ENCODE measurements at regions not wholly inside any gene's neighbourhood (a gene's known extent, or its start where the extent isn't known, plus 50 kb on each side); places are given as distances from the start of the nearest gene placed in this dataset.
"Not testable (repeated sequence)": the region's sequence is repeated elsewhere in the genome, so short reads cannot be mapped to it uniquely, and the experiment has no call there.

GRCh38 chr13:84823528-84823927 is 941.3 kb upstream of the SLITRK1 start:
- no peak for DNase-seq

GRCh38 chr13:84821261-84821660 is 939.0 kb upstream of the SLITRK1 start:
- DNase-seq, result peak; percentile 13

GRCh38 chr13:84816567-84817105 is 934.4 kb upstream of the SLITRK1 start:
- no peak for DNase-seq

- no peak for DNase-seq
These were observed 930.5 kb upstream of the SLITRK1 start for GRCh38 chr13:84812789-84813188.

GRCh38 chr13:84812078-84812477 is 929.8 kb upstream of the SLITRK1 start:
- DNase-seq, result no peak

GRCh38 chr13:84810781-84811180 is 928.5 kb upstream of the SLITRK1 start:
- DNase-seq, result no peak

- no peak for DNase-seq
These were observed 919.8 kb upstream of the SLITRK1 start for GRCh38 chr13:84802073-84802472.

GRCh38 chr13:84784443-84785153 is 902.3 kb upstream of the SLITRK1 start:
- DNase-seq, result no peak

GRCh38 chr13:84777316-84777715 is 895.0 kb upstream of the SLITRK1 start:
- no peak for DNase-seq

- DNase-seq, result no peak
These were observed 894.3 kb upstream of the SLITRK1 start for GRCh38 chr13:84776593-84776992.

- DNase-seq, result not testable (repeated sequence)
These were observed 893.6 kb upstream of the SLITRK1 start for GRCh38 chr13:84775920-84776319.

- no peak for DNase-seq
These were observed 891.8 kb upstream of the SLITRK1 start for GRCh38 chr13:84774111-84774510.

- DNase-seq, result no peak
These were observed 878.7 kb upstream of the SLITRK1 start for GRCh38 chr13:84760956-84761355.

- DNase-seq, result no peak
These were observed 866.9 kb upstream of the SLITRK1 start for GRCh38 chr13:84749126-84749525.

- no peak for DNase-seq
These were observed 862.8 kb upstream of the SLITRK1 start for GRCh38 chr13:84745051-84745551.

- no peak for DNase-seq
These were observed 861.9 kb upstream of the SLITRK1 start for GRCh38 chr13:84744203-84744602.

- DNase-seq, result no peak
These were observed 859.0 kb upstream of the SLITRK1 start for GRCh38 chr13:84741253-84741652.

GRCh38 chr13:84739021-84739420 is 856.7 kb upstream of the SLITRK1 start:
- no peak for DNase-seq

- no peak for DNase-seq
These were observed 855.4 kb upstream of the SLITRK1 start for GRCh38 chr13:84737661-84738060.

GRCh38 chr13:84730376-84730775 is 848.1 kb upstream of the SLITRK1 start:
- no peak for DNase-seq

GRCh38 chr13:84705982-84706710 is 823.9 kb upstream of the SLITRK1 start:
- no peak for DNase-seq

- DNase-seq, result no peak
These were observed 819.9 kb upstream of the SLITRK1 start for GRCh38 chr13:84702174-84702573.

- not testable (repeated sequence) for DNase-seq
These were observed 815.3 kb upstream of the SLITRK1 start for GRCh38 chr13:84697591-84697990.

GRCh38 chr13:84686973-84687372 is 804.7 kb upstream of the SLITRK1 start:
- DNase-seq, result peak; percentile 35
